D721Med (cell line): ENCODE measurements at regions not wholly inside any gene's neighbourhood (a gene's known extent, or its start where the extent isn't known, plus 50 kb on each side); places are given as distances from the start of the nearest gene placed in this dataset.

Experiments
- DNase-seq: peaks from one replicate; pipeline ENCODE4 v3.0.0; 2011; ENCODE audit warnings: low spot score; ENCODE audit not compliant: insufficient read length
- FAIRE-seq: peaks from 2 replicates; lab custom pipeline; 2011; peaks lifted over from hg19 to GRCh38; lab: Jason Lieb, UNC
- CTCF ChIP-seq: IDR thresholded peaks from 2 replicates; pipeline ENCODE4 v1.5.1; 2012; ENCODE audit warnings: mild to moderate bottlenecking, control low read depth; ENCODE audit not compliant: insufficient read depth; ENCODE audit errors: missing control alignments

- FAIRE-seq = no peak
- DNase-seq = no peak
- no peak for TF ChIP-seq CTCF
Measured at GRCh38 chr6:76703285-76703684, 630.8 kb upstream of the IMPG1 start.

- FAIRE-seq = no peak
- DNase-seq = no peak
- no peak for TF ChIP-seq CTCF
Measured at GRCh38 chr6:76702187-76702586, 629.7 kb upstream of the IMPG1 start.

- TF ChIP-seq CTCF = no peak
- no peak for FAIRE-seq
- DNase-seq = no peak
Measured at GRCh38 chr6:76701610-76702009, 629.1 kb upstream of the IMPG1 start.

GRCh38 chr6:76697585-76697984, 625.1 kb upstream of the IMPG1 start:
- FAIRE-seq (no peak), DNase-seq (no peak)
- no peak for TF ChIP-seq CTCF

- FAIRE-seq = no peak
- DNase-seq = no peak
- TF ChIP-seq CTCF = no peak
Measured at GRCh38 chr6:76694795-76695194, 622.3 kb upstream of the IMPG1 start.

- no peak for TF ChIP-seq CTCF
- no peak for FAIRE-seq
- no peak for DNase-seq
Measured at GRCh38 chr6:76684875-76685274, 612.4 kb upstream of the IMPG1 start.

GRCh38 chr6:76683985-76684384, 611.5 kb upstream of the IMPG1 start:
- FAIRE-seq = no peak
- TF ChIP-seq CTCF = no peak
- DNase-seq = no peak
